GM12874 (cell line): ENCODE measurements at regions not wholly inside any gene's neighbourhood (a gene's known extent, or its start where the extent isn't known, plus 50 kb on each side); places are given as distances from the start of the nearest gene placed in this dataset.

Experiments
- TF ChIP-seq, protein P1 (sequence below): IDR thresholded peaks from 2 replicates; pipeline ENCODE4 v1.5.1; 2011; ENCODE audit warnings: low read depth, mild to moderate bottlenecking, control low read depth, low read length, moderate library complexity; ENCODE audit not compliant: insufficient read depth

DNA sequence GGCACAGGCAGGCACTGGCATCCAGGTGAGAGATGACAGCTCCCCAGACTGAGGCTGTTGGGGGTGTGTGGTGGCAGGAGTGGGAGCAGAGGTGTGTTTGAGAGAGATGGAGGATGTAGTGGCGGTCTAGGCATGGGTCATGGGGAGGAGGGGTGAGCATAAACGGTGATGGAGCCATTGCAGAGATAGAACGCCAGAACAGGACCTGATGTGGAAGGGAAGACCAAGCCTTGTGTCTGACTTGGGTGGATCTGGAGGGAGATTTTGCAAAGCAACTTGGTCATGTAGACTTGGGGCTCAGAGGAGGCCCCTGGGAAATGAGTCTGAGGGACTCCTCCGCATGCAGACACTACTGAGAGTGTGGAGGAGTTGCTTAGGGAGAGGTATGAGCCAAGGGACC lies 50.0 kb upstream of the CLDN5 start:
- TF ChIP-seq, protein P1, sequence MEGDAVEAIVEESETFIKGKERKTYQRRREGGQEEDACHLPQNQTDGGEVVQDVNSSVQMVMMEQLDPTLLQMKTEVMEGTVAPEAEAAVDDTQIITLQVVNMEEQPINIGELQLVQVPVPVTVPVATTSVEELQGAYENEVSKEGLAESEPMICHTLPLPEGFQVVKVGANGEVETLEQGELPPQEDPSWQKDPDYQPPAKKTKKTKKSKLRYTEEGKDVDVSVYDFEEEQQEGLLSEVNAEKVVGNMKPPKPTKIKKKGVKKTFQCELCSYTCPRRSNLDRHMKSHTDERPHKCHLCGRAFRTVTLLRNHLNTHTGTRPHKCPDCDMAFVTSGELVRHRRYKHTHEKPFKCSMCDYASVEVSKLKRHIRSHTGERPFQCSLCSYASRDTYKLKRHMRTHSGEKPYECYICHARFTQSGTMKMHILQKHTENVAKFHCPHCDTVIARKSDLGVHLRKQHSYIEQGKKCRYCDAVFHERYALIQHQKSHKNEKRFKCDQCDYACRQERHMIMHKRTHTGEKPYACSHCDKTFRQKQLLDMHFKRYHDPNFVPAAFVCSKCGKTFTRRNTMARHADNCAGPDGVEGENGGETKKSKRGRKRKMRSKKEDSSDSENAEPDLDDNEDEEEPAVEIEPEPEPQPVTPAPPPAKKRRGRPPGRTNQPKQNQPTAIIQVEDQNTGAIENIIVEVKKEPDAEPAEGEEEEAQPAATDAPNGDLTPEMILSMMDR: no peak

DNA sequence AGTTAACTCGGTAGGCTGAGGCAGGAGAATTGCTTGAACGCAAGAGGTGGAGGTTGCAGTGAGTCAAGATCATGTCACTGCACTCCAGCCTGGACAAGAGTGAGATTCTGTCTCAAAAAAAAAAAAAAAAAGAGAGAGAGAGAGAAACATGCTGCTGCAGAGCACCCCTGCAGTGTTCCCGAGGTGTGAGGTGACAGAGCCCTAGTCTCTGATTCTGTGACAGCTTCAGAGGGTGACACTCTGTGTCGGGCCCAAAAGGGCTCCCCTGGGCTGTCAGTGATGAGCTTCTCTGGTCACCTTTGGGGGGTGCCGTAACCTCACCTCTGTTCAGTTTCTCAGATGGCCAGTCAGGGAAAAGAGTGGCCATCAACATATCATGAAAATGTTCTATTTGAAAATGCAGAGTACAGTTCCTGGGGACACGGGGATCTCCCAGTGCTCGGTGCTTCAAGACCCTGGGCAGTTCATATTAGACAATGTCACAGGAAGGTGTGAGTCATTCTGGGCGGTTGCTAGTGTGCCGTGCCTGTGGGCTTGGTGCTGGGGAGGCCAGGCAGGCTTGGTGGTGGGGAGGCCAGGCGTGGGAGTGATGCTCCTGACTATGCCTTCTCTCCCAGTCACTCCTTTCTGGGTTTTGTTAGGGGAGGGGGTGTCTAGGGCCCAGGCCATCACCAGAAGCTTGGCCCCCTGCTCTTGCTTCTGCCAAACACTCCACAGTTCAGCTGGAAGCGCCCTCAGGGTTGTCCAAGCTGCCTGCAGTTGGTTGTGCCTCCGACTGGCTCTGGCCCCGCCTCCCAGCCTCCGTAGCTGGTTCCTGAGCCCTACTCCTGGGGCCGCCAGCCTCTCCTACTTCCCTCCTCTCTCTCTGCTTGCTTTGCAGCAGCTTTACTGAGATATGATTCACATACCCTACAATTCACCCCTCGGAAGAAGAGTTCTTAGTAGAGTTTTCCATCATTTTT lies 52.5 kb upstream of the CLDN5 start:
- TF ChIP-seq, protein P1: no peak

DNA sequence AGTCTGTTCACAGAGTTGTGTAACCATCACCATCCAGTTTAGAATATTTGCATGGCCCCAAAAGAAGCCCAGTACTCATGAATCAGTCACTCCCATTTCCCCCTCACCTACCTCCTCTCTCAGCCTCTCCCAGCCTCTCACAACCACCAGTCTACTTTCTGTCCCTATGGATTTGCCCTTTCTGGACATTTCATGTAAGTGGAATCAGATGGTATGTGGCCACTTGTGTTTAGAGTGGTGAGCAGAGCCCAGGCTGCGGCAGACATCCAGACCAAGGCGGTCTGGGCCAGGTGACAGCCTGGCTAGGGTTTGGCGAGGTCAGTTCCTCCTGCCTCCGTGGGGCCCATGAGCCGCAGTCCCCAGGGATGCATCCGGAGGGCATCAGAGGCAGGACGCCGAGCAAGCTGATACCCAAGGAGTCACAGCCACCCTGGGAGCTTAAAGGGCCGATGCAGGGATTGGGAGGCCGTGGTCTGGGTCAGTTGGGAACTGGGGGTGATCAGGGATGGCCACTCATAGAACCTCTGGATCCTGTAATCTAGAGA lies 53.3 kb upstream of the CLDN5 start:
- TF ChIP-seq, protein P1: no peak

DNA sequence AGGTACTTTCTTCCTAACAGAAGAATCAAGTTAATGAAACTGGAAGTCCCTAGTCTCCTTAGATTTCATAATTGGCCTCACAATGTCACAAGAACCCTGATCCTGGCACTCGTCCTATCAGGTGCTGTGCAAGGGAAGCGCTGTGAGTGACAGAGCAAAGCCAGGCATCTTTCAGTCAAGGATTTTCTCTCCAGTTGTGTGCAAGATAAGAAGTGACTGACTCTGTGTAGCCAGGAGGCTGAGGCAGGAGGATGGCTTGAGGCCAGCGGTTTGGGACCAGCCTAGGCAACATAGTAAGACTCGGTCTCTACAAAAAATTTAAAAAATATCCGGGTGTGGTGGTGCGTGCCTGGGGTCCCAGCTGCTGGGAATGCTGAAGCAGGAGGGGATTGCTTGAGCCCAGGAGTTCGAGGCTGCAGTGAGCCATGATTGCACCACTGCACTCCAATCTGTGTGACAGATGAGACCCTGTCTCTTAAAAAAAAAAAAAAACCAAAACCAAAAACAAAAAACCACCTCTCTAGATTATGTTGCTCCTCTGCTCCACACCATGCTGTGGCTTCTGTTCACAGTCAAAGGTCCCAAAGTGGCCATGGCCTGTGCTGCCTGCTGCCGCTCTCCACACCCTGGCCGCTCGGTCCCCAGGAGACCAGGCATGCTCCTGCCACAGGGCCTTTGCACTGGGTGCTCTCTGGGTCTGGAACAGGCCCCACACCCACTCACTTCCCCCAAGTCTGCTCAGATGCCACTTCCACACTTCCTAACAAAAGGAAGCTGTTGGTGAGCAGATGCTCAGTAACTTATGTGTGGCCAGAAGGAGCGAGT lies 54.2 kb upstream of the CLDN5 start:
- TF ChIP-seq, protein P1: no peak

DNA sequence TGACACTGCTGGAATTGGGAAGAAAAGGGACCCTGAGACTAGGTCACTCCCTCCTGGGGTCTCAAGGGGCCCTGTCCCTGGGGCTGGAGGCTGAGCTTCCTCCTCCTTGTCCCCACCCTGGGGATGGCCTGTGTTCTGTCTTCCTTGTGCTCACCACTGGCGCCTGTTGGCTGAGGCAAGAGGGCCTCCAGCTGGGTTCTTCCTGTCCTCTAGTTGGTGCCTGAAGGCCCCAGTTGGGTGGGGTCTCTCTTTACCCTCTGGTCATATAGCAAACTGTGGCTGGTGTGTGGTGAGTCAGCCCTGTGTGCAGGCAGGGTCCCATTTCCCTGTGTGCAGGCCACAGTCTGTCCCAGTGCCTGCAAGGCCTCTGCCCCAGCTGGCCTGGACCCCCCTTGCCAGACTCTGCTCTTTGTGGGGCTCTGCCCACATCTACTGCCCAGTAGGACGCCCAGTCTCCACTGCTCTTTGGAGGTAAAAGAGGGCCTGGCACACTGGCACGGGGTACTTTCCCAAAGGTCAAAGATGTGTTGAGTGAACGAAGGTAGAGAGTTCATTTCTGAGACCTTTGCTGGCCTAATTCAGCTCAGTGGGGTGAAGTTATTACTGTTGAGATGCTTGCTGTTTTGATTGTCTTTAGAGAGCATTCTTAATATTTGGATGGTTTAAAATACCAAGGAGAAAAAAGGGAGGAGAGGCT lies 55.1 kb upstream of the CLDN5 start:
- TF ChIP-seq, protein P1: no peak

DNA sequence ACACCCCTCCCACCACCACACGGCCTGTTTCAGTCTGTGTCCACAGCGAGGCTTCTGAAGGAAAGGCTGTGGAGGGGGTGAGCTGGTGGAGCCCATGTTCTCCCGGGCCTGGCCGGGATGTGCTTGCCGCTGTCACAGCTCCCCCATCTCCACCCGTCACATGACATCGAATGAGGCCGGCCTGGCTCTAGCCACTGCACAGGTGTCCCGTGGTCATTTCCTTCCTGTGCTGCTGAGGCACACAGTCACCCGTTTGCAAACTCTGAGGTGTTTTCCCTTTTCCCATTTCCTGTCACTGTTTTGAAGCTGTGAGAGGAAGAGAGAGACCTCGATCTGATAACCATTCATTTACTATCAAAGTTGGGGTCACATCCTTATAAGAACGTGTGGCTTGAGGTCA lies 55.7 kb upstream of the CLDN5 start:
- TF ChIP-seq, protein P1: no peak
